Posterior cingulate gyrus (tissue), 11 donors: ENCODE measurements at regions not wholly inside any gene's neighbourhood (a gene's known extent, or its start where the extent isn't known, plus 50 kb on each side); places are given as distances from the start of the nearest gene placed in this dataset.
"Not testable (repeated sequence)": the region's sequence is repeated elsewhere in the genome, so short reads cannot be mapped to it uniquely, and the experiment has no call there.

Experiments used
- DNase-seq, 10 donors: peaks; one replicate each; pipeline versions ENCODE4 v3.0.0 to v3.0.0-alpha.2; 2020 to 2021; ENCODE audit warnings: mixed read lengths in 3 of 10
- intact Hi-C: fragments of 100-400 bp; cut with DNase I; formaldehyde crosslinking; loops from one replicate; pipeline ENCODE4 v1.15.1; 2023

DNA sequence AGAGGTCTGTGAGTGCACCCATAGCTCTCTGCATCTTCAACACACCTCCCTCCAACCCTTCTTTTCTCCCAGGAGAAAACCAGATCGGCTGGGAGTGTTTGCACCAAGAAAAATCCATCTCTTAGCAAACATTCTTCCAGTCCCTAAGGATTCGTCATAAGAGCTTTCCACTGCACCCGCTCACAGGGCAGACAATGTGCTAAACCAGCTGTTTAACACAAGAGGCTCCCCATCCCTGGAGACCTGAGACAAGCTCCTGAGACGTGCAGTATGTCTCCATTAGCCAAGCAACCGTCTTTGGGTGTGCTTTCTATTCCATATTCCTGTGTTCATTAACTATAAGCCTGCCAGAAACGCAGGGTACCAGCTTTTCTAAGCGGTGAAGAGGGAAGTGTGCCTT, 93.6 kb upstream of the ZNF462 start:
- intact Hi-C loops: no loop called here
- DNase-seq: no peak

DNA sequence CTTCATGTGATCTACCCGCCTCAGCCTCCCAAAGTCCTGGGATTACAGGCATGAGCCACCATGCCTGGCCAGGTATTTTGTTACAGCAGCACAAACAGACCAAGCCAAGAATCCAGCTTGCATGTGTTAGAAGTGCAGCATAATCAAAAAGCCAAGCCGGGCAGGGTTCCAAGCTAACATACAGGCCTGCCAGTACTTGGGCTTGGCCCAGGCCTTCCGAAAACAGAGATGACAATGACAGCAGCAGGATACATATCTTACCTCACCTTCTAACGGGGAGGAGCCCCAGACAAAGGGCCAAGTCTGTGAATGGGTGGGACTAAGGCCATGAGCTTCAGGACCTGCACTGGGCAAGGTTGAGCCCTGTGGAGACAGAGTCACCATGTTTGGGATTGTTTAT, 91.4 kb upstream of the ZNF462 start:
- intact Hi-C loops: no loop called here
- peak in 1 of 10 donors; percentile 74 for DNase-seq

DNA sequence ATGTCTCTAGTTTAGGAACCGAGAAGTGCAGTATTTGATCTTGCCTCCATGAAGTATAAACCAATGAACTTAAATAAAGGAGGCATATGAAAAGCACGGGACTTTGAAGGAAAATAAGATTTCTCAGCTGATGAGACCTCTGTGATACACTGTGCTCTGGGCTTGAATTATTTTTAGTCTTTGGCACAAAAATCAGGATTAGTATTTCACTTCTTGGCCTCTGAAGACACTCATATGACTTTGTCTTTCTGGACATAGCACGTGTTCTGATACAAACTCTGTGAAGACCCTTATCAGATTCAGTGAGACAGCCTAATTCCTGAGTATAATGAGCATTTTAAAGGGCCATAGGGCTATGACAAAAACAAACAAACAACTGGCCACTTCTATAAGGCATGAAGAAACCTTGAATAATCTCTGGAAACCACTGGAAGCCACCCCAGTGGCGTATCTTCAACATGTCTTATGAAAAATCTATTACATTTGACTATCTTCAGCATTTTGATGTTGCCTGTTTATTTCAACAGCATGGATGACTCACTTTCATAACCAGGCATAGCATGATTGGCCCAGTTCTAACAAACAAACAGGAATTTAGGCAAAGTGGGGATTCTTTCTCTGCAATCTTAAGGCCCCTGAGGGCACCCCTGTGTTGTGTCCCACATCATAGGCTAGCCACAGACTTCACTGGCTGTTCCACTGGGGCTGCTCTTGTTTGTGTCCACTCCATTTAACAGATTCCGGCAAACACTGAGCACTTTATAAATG, 90.3 kb upstream of the ZNF462 start:
- DNase-seq: no peak
- intact Hi-C loops: no loop called here

DNA sequence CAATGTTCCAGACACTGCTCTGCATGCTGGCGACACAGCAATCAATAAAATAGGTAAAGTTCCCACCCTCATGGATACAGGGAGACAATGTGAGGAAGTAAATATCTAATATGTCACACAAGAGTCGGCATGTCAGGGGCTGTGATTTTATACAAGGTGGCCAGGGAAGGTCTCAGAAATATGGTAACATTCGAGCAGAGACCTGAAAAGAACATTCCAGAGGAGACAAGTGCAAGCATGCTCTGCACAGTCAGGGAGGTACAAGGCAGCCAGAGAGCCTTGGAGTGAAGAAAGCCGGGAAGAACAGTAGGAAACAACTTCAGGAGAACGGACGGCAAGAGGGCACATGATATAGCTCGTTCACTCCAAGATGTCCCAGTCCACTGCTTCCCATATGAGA, 89.2 kb upstream of the ZNF462 start:
- intact Hi-C loops: no loop called here
- no peak for DNase-seq

DNA sequence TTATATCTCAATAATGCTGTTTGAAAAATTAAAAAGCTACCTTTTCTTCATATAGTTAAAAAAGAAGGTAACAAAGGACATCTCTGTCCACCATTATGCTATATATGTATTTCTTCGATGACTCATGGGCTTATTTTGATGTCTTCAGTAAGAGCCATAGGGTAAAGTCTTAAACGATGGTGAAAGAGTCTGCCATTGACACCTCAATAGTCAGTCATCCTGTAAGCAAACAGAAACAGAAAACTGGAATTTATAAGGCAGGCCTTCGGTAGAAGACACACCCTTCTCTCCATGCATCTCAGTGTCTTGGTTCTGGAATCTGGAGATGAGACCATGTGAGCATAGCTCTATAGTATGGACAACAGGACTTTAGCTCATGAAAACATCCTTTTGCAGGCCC, 87.0 kb upstream of the ZNF462 start:
- intact Hi-C loops: no loop called here
- no peak for DNase-seq

DNA sequence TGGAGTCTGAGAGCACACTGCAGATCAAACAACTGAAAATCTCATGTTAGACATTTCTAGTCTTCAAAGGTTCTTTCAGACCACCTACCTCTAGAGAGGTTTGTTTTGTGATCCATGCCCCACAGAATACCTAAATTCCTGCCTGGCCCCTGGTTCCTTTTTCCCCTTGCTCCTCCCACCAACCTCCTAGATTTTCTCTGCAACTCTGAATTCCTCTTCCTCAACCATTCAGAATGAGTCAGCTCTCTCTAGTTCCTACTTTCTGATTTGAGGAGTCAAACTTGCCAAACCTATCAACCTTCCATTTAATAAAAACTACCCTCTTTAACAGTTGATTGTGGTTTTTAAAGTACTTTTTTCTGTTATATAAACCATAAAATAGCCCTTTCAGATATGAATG, 83.2 kb upstream of the ZNF462 start:
- intact Hi-C loops: no loop called here
- no peak for DNase-seq

DNA sequence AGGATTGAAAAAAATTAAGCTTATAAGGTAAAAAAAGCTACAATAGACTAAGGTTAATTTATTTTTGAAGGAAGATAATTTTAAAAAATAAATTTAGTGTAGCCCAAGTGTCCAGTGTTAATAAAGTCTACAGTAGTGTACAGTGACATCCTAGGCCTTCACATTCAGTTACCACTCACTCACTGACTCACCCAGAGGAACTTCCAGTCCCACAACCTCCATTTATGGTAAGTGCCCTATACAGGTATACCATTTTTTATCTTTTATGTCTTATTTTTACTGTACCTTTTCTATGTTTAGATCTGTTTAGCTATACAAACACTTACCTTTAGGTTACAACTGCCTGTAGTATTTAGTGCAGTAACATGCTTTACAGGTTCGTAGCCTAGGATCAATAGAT, 79.8 kb upstream of the ZNF462 start:
- no peak for DNase-seq
- intact Hi-C loops: no loop called here

DNA sequence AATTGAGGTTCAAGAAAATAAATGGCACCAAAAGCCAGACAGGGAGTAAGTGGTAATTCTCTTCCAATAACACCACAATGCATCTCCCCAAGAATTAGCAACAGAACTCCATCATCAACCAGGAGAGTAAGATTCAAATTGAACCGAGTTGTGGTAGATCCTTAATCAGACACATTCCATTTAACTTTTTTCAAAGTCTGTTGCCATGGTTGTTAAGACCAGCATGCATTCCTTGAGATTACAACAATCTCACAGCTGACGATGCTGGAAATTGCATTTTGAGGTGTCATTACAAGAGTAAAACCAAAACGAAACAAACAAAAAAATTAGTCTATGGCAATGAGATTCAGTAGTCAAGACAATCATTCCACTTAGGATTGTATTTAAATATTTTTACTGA, 78.9 kb upstream of the ZNF462 start:
- intact Hi-C loops: no loop called here
- DNase-seq: no peak

DNA sequence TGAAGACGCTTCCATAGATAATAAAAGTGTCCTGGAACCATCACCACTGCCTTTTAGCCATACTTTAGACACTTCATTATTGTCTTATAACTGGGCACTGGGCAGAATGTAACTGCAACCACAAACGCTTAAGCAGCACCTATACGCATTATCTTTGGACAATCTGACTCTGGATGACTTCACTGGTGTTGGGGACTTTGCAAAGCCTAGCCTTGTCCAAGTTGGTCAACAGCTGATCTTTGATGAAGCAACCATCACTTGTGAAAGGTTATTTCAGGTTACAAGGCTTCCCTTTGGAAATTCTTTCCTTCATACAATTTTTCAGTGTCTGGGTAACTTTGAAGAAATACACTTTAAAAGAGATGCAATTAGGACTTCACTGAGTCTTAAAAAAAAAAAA, 77.8 kb upstream of the ZNF462 start:
- intact Hi-C loops: no loop called here
- DNase-seq: no peak

DNA sequence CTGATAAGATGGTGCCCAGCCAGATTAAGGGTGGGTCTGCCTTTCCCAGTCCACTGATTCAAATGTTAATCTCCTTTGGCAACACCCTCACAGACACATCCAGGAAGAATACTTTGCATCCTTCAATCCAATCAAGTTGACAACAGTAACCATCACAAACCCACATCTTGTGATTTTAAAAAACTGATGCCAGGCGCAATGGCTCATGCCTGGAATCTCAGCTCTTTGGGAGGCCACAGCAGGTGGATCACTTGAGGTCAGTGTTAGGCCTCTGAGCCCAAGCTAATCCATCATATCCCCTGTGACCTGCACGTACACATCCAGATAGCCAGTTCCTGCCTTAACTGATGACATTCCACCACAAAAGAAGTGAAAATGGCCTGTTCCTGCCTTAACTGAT, 74.9 kb upstream of the ZNF462 start:
- DNase-seq, intact Hi-C loops: not testable (repeated sequence)

DNA sequence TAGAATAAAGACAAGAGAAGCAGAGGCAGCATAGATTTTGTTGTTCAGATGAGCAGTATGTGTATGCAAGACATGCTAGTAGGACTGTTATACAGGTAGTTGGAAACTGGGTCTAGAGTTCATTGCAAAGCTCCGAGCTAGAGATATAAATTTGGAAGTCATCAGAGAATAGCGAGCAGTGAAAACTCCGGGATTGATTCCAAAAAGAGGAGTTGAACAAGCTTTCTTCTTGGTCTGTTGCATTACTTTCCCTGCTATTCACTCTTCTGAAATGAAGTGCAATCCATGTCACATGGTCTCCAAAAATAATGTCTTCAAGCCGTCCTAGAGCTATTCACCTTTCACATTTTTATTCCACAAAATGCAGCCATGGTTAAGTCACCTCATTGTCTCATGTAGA, 67.9 kb upstream of the ZNF462 start:
- DNase-seq: no peak
- intact Hi-C loops: no loop called here

DNA sequence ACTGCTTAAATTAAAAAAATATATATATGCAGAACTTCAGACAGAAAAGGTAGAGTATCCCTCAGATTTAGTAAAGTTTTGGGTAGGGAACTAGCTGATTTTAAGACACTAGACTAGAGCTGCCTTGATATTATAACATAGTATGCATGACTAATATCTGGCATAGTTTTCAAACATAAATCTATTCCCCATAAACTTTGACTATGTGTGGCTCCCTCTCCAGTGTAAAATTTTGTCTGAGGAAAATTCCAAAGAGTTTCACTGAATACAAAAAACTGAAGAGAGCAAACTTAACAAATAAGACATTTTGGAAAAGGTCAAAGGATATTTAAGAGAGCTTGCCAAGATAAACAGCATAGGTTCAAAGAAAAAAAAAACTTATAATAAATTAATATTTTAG, 66.2 kb upstream of the ZNF462 start:
- no peak for DNase-seq
- intact Hi-C loops: no loop called here

DNA sequence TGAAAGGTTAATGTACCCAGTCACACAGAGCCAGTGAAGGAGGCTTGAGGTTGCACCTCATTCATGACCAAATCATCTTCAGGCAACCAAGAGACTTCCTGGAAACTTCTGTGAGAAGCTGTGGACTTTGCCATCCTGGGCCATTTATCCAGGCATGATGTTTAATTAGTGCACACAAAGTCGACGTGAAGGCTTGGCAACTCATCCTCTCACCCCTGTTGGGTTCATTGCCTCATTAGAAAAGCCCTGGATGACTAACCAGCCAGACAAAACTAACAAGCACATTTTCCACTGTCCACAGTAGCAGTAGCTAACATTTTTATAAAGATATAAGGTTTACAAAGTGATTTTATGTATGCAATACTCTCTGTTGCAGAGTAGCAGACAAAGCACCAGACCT, 65.7 kb upstream of the ZNF462 start:
- intact Hi-C loops: no loop called here
- no peak for DNase-seq

DNA sequence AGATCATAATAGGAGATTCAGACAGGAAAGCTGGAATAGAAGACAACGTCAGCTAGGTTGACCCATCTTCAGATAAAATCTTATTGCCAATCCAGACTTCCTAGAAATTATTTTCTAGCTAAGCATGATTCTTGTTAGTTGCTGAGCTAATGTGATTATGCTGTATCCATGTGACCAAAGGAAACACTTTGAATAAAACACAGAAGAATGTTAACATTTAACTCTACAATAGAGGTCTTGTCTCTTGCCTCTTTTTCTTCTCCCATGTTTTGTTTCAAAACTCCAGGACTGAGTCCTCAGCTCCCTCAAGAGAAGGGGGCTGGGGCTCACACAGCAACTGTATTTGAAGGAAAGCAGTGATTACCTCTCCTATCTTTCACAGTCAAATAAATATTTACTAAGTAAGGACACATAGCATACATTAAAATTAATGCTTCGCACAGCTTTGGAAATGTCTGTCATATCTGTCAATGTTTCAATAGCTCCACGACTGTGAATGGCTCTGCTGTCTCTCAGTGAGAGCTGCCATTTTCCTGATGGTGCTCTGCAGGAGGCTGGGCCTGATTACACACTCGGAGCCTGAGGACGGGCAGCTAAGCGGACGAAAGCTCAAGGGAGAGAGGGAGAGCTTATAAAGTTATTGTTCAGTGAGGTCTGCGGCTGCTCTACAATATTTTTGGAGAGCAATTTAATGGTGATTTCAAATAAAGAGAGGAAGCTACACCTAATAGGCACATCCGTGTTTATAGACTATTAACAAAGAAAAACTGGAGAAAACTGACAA, 64.8 kb upstream of the ZNF462 start:
- no peak for DNase-seq

DNA sequence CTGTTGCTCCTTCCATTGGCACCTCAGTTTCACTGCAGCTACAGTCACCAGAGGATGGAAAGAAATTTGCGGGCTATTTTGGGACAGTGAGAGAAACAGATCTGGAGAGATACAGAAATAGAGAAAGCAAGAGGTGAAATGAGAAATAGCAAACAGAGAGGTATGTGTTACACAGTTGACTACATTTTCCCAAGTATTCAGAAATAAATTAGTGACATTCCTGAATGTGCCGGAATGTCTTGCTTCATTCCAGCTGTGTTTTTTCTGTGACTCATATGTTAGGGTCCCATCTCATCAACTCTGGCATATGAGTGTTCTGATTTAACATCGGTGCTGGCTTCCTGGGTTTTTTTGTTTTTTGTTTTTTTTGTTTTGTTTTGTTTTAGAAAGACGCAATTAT, 63.8 kb upstream of the ZNF462 start:
- DNase-seq: no peak
- intact Hi-C loops: no loop called here

More for the DNA sequence above, 64.8 kb upstream of the ZNF462 start:
- intact Hi-C loops: no loop called here

DNA sequence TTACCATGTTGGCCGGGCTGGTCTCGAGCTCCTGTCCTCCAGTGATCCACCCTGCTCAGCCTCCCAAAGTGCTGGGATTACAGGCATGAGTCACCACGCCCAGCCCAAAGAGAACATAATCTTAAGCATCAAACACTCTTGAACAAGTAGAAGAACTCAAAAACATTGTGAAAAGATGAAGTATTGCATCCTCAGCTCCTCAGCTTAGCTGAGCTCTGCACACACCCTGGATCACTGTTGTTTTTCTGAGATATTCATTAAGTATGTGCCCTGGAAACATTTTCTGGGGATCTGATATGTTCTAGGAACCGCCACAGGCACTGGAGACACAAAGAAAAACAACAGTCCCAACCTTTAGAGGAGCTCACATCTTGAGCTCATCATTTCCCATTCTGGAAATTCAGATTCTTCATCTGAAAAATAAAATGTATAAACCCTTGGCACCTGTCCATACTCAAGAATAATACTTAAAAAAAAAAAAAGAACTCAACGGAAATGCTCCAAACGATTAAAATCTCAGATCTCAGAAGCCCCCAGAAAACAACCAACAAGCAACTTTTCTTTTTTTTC, 62.2 kb upstream of the ZNF462 start:
- intact Hi-C loops: no loop called here

DNA sequence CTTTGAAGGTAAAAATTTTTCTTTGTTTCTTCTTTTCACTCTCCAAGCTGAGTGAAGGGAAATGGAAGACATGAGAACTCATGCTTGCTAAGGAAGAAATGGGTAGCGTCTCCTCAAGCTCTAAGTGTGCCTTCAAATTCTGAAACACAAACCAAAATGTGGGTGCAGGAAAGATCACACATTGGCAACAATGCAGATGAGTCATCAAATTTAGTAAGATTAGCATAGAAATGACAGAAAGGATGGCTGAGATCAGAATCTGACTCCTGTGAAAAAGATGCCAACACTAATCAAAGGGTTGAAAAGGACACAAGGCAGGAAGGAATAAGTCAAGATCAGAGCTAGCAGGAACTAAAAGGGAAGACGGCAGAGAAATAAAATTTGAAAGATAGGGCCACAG, 61.1 kb upstream of the ZNF462 start:
- DNase-seq: no peak
- intact Hi-C loops: no loop called here

More for the DNA sequence above, 62.2 kb upstream of the ZNF462 start:
- DNase-seq: no peak
